Spleen (tissue), 11 donors: ENCODE measurements at regions not wholly inside any gene's neighbourhood (a gene's known extent, or its start where the extent isn't known, plus 50 kb on each side); places are given as distances from the start of the nearest gene placed in this dataset.

Experiments
- DNase-seq: peaks from one replicate; pipeline ENCODE4 v3.0.0-alpha.2; 2020
- H3K27ac ChIP-seq, 8 donors: fragments of 200-600 bp; sonication (generic) in 7 of 8; 1 replicate in 4 of 8; 2 replicates in 4 of 8; pipeline versions ENCODE4 v1.5.0 to v1.8.0; 2016 to 2021; ENCODE audit warnings: inconsistent platforms in 4 of 8, mild to moderate bottlenecking in 4 of 8, moderate library complexity in 1 of 8
- H3K27me3 ChIP-seq, 7 donors: fragments of 200-600 bp; sonication (generic) in 6 of 7; replicated peaks in 1 of 7; 1 replicate in 4 of 7; 2 replicates in 3 of 7; pipeline versions ENCODE4 v1.5.0 to v1.8.0; 2016 to 2021; ENCODE audit warnings: inconsistent platforms in 3 of 7, mild to moderate bottlenecking in 1 of 7
- H3K36me3 ChIP-seq, 6 donors: fragments of 200-600 bp; sonication (generic) in 5 of 6; 1 replicate in 4 of 6; 2 replicates in 2 of 6; pipeline versions ENCODE4 v1.5.0 to v1.8.0; 2016 to 2021; ENCODE audit warnings: inconsistent platforms in 2 of 6
- H3K4me1 ChIP-seq, 6 donors: fragments of 200-600 bp; sonication (generic) in 5 of 6; 1 replicate in 3 of 6; 2 replicates in 3 of 6; pipeline versions ENCODE4 v1.5.0 to v1.8.0; 2016 to 2021; ENCODE audit warnings: inconsistent platforms in 3 of 6
- H3K4me3 ChIP-seq, 8 donors: fragments of 200-600 bp; sonication (generic) in 7 of 8; 1 replicate in 4 of 8; 2 replicates in 4 of 8; pipeline versions ENCODE4 v1.5.0 to v1.8.0; 2016 to 2021; ENCODE audit warnings: inconsistent platforms in 4 of 8, mild to moderate bottlenecking in 4 of 8, moderate library complexity in 2 of 8
- H3K9me3 ChIP-seq, 8 donors: fragments of 200-600 bp; sonication (generic) in 7 of 8; 1 replicate in 4 of 8; 2 replicates in 4 of 8; pipeline versions ENCODE4 v1.5.0 to v1.8.0; 2016 to 2021; ENCODE audit warnings: inconsistent platforms in 4 of 8
- POLR2A ChIP-seq, 3 donors: fragments of 450-650 bp; IDR thresholded peaks; one replicate each; pipeline ENCODE4 v1.5.1; 2017; ENCODE audit warnings: antibody characterized with exemption in 3 of 3, mild to moderate bottlenecking in 1 of 3
- POLR2AphosphoS5 ChIP-seq, 3 donors: sonication (generic); formaldehyde crosslinking; IDR thresholded peaks; one replicate each; pipeline ENCODE4 v1.5.1; 2017; ENCODE audit warnings: antibody characterized with exemption in 3 of 3
- WGBS, 5 donors: extraction: QIAGEN DNeasy Blood & Tissue Kit in 3 of 5; methylation state at CpG; one replicate each; pipeline versions ENCODE4 v1.1.5 to v1.1.7; 2013 to 2018; 5-methylcytosine and 5-hydroxymethylcytosine counted together
- intact Hi-C: fragments of 100-400 bp; cut with DNase I; formaldehyde crosslinking; loops from one replicate; pipeline ENCODE4 v1.15.0; 2023; ENCODE audit warnings: low total_unique reads
- TF ChIP-seq, protein P1 (sequence below), 11 experiments: fragments of 200-600 bp in 7 of 11; fragments of 450-650 bp in 4 of 11; sonication (generic) in 4 of 11; IDR thresholded peaks in 8 of 11; conservative IDR thresholded peaks in 3 of 11; 1 replicate in 7 of 11; 2 replicates in 4 of 11; pipeline versions ENCODE4 v1.4.0 to v1.8.0; 2016 to 2021; ENCODE audit warnings: antibody characterized with exemption in 11 of 11, inconsistent platforms in 4 of 11, mild to moderate bottlenecking in 1 of 11
- donor health status: healthy with polysubstance abuse.
- donor health status: DM: no; HTN: no; CAD: no; lungs with moderate emphysema.
- donor health status: DM: no; HTN: no; CAD: no.
- donor health status: Bipolar disorder and iron deficiency.
- donor health status: healthy.
- donor health status: DM: no; HTN: no; CAD: no.
- donor health status: DM: yes; HTN: yes; CAD: no.

DNA sequence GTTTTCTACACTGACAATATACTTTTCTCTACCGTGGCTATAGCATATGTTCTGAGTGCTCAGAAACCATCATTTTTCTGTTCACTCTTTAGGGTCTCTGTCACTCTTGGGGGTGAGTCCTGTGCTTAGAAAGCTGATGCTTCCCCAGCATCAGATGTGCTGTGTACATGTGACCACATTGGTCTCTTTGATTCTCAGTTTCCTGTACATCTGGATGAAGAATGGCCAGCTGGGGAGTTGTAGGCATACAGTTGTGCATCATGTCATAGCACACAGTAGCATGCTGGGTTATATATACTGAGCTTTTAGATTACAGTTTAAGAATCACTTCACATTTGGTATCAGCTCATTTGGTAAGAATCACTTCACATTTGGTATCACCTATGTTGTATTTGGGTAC lies 238.6 kb upstream of the PREP start:
- H3K4me3 ChIP-seq: no peak overlapping the region
- no peak for DNase-seq
- TF ChIP-seq POLR2AphosphoS5 (IDR thresholded peaks at IDR 0.05) (no peak), POLR2A (IDR thresholded peaks at IDR 0.05) (no peak)
- TF ChIP-seq, protein P1, sequence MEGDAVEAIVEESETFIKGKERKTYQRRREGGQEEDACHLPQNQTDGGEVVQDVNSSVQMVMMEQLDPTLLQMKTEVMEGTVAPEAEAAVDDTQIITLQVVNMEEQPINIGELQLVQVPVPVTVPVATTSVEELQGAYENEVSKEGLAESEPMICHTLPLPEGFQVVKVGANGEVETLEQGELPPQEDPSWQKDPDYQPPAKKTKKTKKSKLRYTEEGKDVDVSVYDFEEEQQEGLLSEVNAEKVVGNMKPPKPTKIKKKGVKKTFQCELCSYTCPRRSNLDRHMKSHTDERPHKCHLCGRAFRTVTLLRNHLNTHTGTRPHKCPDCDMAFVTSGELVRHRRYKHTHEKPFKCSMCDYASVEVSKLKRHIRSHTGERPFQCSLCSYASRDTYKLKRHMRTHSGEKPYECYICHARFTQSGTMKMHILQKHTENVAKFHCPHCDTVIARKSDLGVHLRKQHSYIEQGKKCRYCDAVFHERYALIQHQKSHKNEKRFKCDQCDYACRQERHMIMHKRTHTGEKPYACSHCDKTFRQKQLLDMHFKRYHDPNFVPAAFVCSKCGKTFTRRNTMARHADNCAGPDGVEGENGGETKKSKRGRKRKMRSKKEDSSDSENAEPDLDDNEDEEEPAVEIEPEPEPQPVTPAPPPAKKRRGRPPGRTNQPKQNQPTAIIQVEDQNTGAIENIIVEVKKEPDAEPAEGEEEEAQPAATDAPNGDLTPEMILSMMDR (IDR thresholded peaks at IDR 0.05 in 8 of 11, conservative IDR thresholded peaks at IDR 0.05 in 3 of 11): no peak
- intact Hi-C loops: no loop called here
- 78 to 98% (median 81%) methylated on average over 1 of the region's 1 CpG for WGBS, 5 donors
- no peaks in the 10 kb centered on the region for H3K9me3 ChIP-seq
- H3K4me1 ChIP-seq: peaks cover 0 to 23% (median 10%) of the 10 kb centered on the region in 6 donors
- H3K27me3 ChIP-seq: no peaks in the 10 kb centered on the region
- H3K27ac ChIP-seq: no peak overlapping the region
- H3K36me3 ChIP-seq: no peaks in the 10 kb centered on the region

DNA sequence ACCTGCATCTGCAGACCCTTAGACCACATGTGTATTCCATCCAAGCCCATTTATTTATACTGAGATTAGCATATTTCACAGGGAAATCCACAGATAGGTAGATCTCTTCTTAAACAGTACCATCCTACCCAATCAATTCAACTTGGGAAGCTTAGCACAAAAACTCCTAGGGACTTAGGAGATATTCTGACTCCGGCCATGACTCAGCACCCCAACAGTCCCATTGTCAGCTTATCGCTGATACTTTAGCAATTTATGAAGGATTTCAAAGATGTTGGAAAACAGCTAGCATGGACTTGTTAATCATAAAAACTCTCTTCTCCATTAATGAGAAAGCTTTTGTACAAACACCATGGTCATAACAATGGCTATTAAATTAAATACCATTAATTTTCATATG lies 236.2 kb upstream of the PREP start:
- DNase-seq: no peak
- intact Hi-C loops: no loop called here
- 94 to 100% (median 96%) methylated on average over 2 of the region's 2 CpGs for WGBS, 5 donors

DNA sequence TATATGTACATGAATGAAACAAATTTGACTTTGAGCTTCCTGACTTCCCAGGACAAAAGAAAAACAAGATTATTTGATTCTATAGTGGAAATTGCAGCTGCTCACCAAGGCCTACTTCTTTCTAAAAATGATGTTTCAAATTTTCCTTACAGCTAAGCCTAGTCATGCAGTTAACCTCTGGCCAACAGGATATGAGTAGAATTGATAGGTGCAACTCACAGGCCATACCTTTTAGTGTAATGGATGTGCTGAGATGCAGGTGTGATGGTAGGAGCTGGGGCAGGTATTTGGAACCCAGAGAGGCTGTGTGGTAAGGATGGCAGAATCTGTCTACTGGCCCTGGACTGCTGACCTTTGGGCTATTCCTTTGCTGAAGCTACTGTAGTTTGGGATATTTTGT lies 230.9 kb upstream of the PREP start:
- no peaks in the 10 kb centered on the region for H3K36me3 ChIP-seq
- no peaks in the 10 kb centered on the region for H3K4me1 ChIP-seq
- no peaks in the 10 kb centered on the region for H3K27me3 ChIP-seq
- TF ChIP-seq POLR2AphosphoS5 (IDR thresholded peaks at IDR 0.05) (no peak), POLR2A (IDR thresholded peaks at IDR 0.05) (no peak)
- TF ChIP-seq, protein P1 (IDR thresholded peaks at IDR 0.05 in 8 of 11, conservative IDR thresholded peaks at IDR 0.05 in 3 of 11): no peak
- no peak overlapping the region for H3K4me3 ChIP-seq
- peaks cover 0 to 10% (median 0%) of the 10 kb centered on the region in 8 donors for H3K9me3 ChIP-seq
- no peak overlapping the region for H3K27ac ChIP-seq
- DNase-seq: no peak
- intact Hi-C loops: no loop called here

More for the DNA sequence above, 236.2 kb upstream of the PREP start:
- H3K27me3 ChIP-seq: no peaks in the 10 kb centered on the region
- H3K4me1 ChIP-seq: peaks cover 0 to 6% (median 5%) of the 10 kb centered on the region in 6 donors
- no peak overlapping the region for H3K27ac ChIP-seq
- TF ChIP-seq POLR2AphosphoS5 (IDR thresholded peaks at IDR 0.05) (no peak), POLR2A (IDR thresholded peaks at IDR 0.05) (no peak)
- TF ChIP-seq, protein P1 (IDR thresholded peaks at IDR 0.05 in 8 of 11, conservative IDR thresholded peaks at IDR 0.05 in 3 of 11): no peak
- H3K36me3 ChIP-seq: no peaks in the 10 kb centered on the region
- no peaks in the 10 kb centered on the region for H3K9me3 ChIP-seq
- H3K4me3 ChIP-seq: no peak overlapping the region

DNA sequence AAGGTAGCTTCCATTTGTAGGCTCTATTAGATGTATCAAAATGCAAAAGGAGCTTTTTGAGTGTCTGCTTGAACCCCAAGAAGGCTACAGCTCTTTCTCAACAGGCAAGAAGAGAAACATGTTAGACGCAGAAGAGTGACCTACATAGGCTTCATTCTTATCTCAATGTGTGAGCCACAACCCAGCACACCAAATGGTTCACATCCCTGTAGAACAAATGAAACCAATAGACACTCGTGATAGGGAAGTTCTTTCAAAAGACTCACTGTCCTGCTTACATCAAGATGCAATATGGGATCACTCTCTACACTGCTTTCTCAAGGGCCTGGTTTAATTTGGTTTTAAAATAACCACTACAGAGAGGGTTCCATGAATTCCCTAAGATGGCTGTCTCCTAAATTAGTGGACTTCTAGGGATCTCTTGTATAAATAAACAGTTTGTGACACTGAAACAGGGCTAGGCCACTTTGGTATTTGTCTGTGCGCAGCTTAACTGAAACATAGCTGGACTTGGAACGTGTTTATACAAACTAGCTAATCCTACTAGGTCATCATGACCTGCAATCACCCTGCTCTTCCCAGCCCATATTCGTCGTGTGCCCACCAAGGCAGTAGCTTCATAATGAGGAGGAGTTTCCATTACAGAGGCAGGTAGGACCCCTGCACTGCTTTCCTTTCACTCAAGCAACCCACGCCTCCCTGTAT lies 225.4 kb upstream of the PREP start:
- 81 to 92% (median 86%) methylated on average over 7 of the region's 7 CpGs for WGBS, 5 donors

More for the DNA sequence above, 225.4 kb upstream of the PREP start:
- Histone ChIP-seq H3K27me3 (no peaks in the 10 kb centered on the region), H3K4me1 (no peaks in the 10 kb centered on the region), H3K27ac (no peak overlapping the region), H3K36me3 (no peaks in the 10 kb centered on the region), H3K4me3 (no peak overlapping the region), H3K9me3 (peaks cover 0 to 8% (median 0%) of the 10 kb centered on the region in 8 donors)
- DNase-seq: no peak
- TF ChIP-seq POLR2A (IDR thresholded peaks at IDR 0.05): no peak
- intact Hi-C loops: no loop called here
